ENCODE measurements at regions not wholly inside any gene's neighbourhood (a gene's known extent, or its start where the extent isn't known, plus 50 kb on each side); places are given as distances from the start of the nearest gene placed in this dataset.

DNA sequence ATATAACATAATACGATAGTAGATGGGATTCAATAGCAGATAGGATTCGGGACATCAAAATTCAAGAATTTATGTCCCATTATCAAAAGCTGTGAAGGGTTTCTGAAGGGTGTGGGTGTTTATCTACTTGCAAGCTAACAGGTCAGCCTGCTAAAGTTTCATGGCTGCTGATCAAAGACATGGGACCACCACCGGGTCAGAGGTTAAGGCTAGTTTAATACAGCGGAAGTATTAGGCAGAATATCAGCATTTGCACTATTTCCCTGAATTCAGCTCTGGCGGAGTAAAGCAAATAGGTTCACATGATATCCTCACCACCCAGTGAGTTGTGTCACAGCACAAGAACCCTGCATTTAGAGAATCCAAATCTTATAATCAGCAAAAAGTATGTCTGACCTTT is 82.5 kb downstream of the DSEL start:
- H3K4me3 ChIP-seq (ENCODE audit: low read length in 2 of 2), result no peak overlapping the region
- no CpG with 5 or more reads among the region's 5 CpGs for WGBS, 2 donors (ENCODE audit: extremely low coverage in 2 of 2, insufficient read length in 2 of 2, insufficient replicate concordance in 1 of 2)
- no peak for DNase-seq (ENCODE audit: low spot score)

DNA sequence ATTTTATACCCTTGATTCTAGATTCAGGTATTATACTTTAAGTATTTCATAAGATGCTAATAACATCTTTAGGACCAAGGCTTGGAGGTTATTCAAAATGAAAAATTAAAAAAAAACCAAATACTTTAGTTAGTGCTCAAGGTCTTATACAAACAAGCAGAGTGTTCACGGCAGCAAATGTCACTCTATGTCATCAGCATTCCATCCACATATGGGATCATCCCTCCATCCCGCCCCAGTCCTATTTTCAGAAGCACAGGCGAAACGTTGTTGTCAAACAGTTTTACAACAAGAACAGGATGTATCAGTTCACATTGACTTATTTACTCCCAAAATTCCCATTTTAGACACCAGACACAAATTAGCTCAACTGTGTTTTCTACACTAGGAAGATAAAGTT is 83.7 kb downstream of the DSEL start:
- no peak overlapping the region for H2BK15ac ChIP-seq (ENCODE audit: low read length)
- H2BK5ac ChIP-seq (ENCODE audit: low read length), result no peak overlapping the region
- H3K27ac ChIP-seq (replicated peaks; ENCODE audit: low read length), result no peak overlapping the region
- no peak overlapping the region for H3K18ac ChIP-seq (ENCODE audit: low read length)
- no peaks in the 10 kb centered on the region for H3K79me1 ChIP-seq (ENCODE audit: low read depth, low read length)
- no peak overlapping the region for H4K91ac ChIP-seq (ENCODE audit: low read depth, low read length, poor library complexity)
- peaks cover 0 to 2% of the 10 kb centered on the region in 2 donors for H3K9me3 ChIP-seq (replicated peaks in 1 of 2; ENCODE audit: control insufficient read depth in 2 of 2, insufficient read depth in 1 of 2, low read depth in 1 of 2, low read length in 2 of 2)
- H3K4me3 ChIP-seq (ENCODE audit: low read length in 2 of 2), result no peak overlapping the region
- no peak overlapping the region for H2AFZ ChIP-seq (ENCODE audit: low read length)
- no peak overlapping the region for H3K23ac ChIP-seq (ENCODE audit: low read depth, low read length, poor library complexity)
- no peak overlapping the region for H4K8ac ChIP-seq (ENCODE audit: low read depth, low read length)
- H3K14ac ChIP-seq (ENCODE audit: low read length), result no peak overlapping the region
- DNase-seq (ENCODE audit: low spot score), result no peak
- no peak overlapping the region for H3K9ac ChIP-seq (ENCODE audit: low read depth, low read length, poor library complexity)
- H2AK5ac ChIP-seq (ENCODE audit: low read depth, low read length), result no peak overlapping the region
- no peak overlapping the region for H3K4ac ChIP-seq (ENCODE audit: low read length)
- H3K36me3 ChIP-seq (replicated peaks in 1 of 2; ENCODE audit: control insufficient read depth in 2 of 2, insufficient read depth in 2 of 2, low read length in 2 of 2), result no peaks in the 10 kb centered on the region
- H3K27me3 ChIP-seq (ENCODE audit: control insufficient read depth in 3 of 3, insufficient read depth in 3 of 3, low read depth in 1 of 3, low read length in 3 of 3), result no peaks in the 10 kb centered on the region
- H3K4me1 ChIP-seq (ENCODE audit: control insufficient read depth in 2 of 2, insufficient read depth in 1 of 2, low read depth in 1 of 2, low read length in 2 of 2), result peaks cover 0 to 4% of the 10 kb centered on the region in 2 donors
- no peak overlapping the region for H2BK120ac ChIP-seq (ENCODE audit: low read depth, low read length)
- WGBS, 2 donors (ENCODE audit: extremely low coverage in 2 of 2, insufficient read length in 2 of 2, insufficient replicate concordance in 1 of 2), result no CpG with 5 or more reads among the region's 4 CpGs
- H2BK12ac ChIP-seq (ENCODE audit: low read length), result no peak overlapping the region
- no peak overlapping the region for H3K4me2 ChIP-seq (ENCODE audit: insufficient read depth, low read length, poor library complexity, severe bottlenecking)

More for the DNA sequence above, 82.5 kb downstream of the DSEL start:
- Histone ChIP-seq H3K23ac (ENCODE audit: low read depth, low read length, poor library complexity) (no peak overlapping the region), H2AK5ac (ENCODE audit: low read depth, low read length) (no peak overlapping the region), H3K4me2 (ENCODE audit: insufficient read depth, low read length, poor library complexity, severe bottlenecking) (no peak overlapping the region), H3K9ac (ENCODE audit: low read depth, low read length, poor library complexity) (no peak overlapping the region), H3K14ac (ENCODE audit: low read length) (no peak overlapping the region), H4K91ac (ENCODE audit: low read depth, low read length, poor library complexity) (no peak overlapping the region), H3K27me3 (ENCODE audit: control insufficient read depth in 3 of 3, insufficient read depth in 3 of 3, low read depth in 1 of 3, low read length in 3 of 3) (no peaks in the 10 kb centered on the region), H2BK15ac (ENCODE audit: low read length) (no peak overlapping the region), H3K4me1 (ENCODE audit: control insufficient read depth in 2 of 2, insufficient read depth in 1 of 2, low read depth in 1 of 2, low read length in 2 of 2) (peaks cover 0 to 4% of the 10 kb centered on the region in 2 donors), H3K27ac (replicated peaks; ENCODE audit: low read length) (no peak overlapping the region), H3K9me3 (replicated peaks in 1 of 2; ENCODE audit: control insufficient read depth in 2 of 2, insufficient read depth in 1 of 2, low read depth in 1 of 2, low read length in 2 of 2) (peaks cover 0 to 3% of the 10 kb centered on the region in 2 donors), H3K79me1 (ENCODE audit: low read depth, low read length) (no peaks in the 10 kb centered on the region), H2BK12ac (ENCODE audit: low read length) (no peak overlapping the region), H2BK5ac (ENCODE audit: low read length) (no peak overlapping the region), H3K4ac (ENCODE audit: low read length) (no peak overlapping the region), H2BK120ac (ENCODE audit: low read depth, low read length) (no peak overlapping the region), H3K36me3 (replicated peaks in 1 of 2; ENCODE audit: control insufficient read depth in 2 of 2, insufficient read depth in 2 of 2, low read length in 2 of 2) (no peaks in the 10 kb centered on the region), H2AFZ (ENCODE audit: low read length) (peak overlapping the region; percentile 27), H4K8ac (ENCODE audit: low read depth, low read length) (no peak overlapping the region), H3K18ac (ENCODE audit: low read length) (no peak overlapping the region)

DNA sequence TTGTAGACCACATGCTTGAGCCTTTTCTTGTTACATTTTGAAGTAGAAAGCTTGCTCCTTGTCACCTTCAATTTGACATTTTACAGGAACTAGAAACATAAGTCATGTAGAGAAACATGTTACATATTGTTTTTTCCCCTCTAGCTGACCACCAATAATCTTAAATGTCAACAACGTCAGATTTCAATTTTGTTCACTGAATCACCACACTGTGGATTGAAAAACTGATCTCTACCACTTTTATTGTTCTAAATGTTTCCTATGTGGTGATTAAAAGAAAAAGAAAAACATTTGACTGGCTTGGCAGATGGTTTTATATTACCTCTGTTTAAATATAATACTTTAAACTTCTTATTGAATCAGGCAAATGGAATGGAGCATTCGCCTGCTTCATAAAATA is 87.7 kb downstream of the DSEL start:
- Histone ChIP-seq H3K4me1 (ENCODE audit: control insufficient read depth in 2 of 2, insufficient read depth in 1 of 2, low read depth in 1 of 2, low read length in 2 of 2) (no peaks in the 10 kb centered on the region), H3K36me3 (replicated peaks in 1 of 2; ENCODE audit: control insufficient read depth in 2 of 2, insufficient read depth in 2 of 2, low read length in 2 of 2) (no peaks in the 10 kb centered on the region), H3K4me3 (ENCODE audit: low read length in 2 of 2) (no peak overlapping the region), H2AFZ (ENCODE audit: low read length) (no peak overlapping the region), H2AK5ac (ENCODE audit: low read depth, low read length) (no peak overlapping the region), H3K9me3 (replicated peaks in 1 of 2; ENCODE audit: control insufficient read depth in 2 of 2, insufficient read depth in 1 of 2, low read depth in 1 of 2, low read length in 2 of 2) (no peaks in the 10 kb centered on the region), H3K9ac (ENCODE audit: low read depth, low read length, poor library complexity) (no peak overlapping the region), H3K23ac (ENCODE audit: low read depth, low read length, poor library complexity) (no peak overlapping the region), H3K79me1 (ENCODE audit: low read depth, low read length) (no peaks in the 10 kb centered on the region), H2BK15ac (ENCODE audit: low read length) (no peak overlapping the region), H3K18ac (ENCODE audit: low read length) (no peak overlapping the region), H3K27me3 (ENCODE audit: control insufficient read depth in 3 of 3, insufficient read depth in 3 of 3, low read depth in 1 of 3, low read length in 3 of 3) (no peaks in the 10 kb centered on the region), H3K27ac (replicated peaks; ENCODE audit: low read length) (no peak overlapping the region), H4K8ac (ENCODE audit: low read depth, low read length) (no peak overlapping the region), H2BK120ac (ENCODE audit: low read depth, low read length) (no peak overlapping the region), H2BK5ac (ENCODE audit: low read length) (no peak overlapping the region), H4K91ac (ENCODE audit: low read depth, low read length, poor library complexity) (no peak overlapping the region), H3K14ac (ENCODE audit: low read length) (no peak overlapping the region), H3K4ac (ENCODE audit: low read length) (no peak overlapping the region), H2BK12ac (ENCODE audit: low read length) (no peak overlapping the region), H3K4me2 (ENCODE audit: insufficient read depth, low read length, poor library complexity, severe bottlenecking) (no peak overlapping the region)
- DNase-seq (ENCODE audit: low spot score), result no peak
- WGBS, 2 donors (ENCODE audit: extremely low coverage in 2 of 2, insufficient read length in 2 of 2, insufficient replicate concordance in 1 of 2), result no CpG with 5 or more reads among the region's 2 CpGs

GRCh38 chr18:67428158-67428557 is 88.4 kb downstream of the DSEL start:
- Histone ChIP-seq H2AFZ (ENCODE audit: low read length) (no peak overlapping the region), H3K9me3 (replicated peaks in 1 of 2; ENCODE audit: control insufficient read depth in 2 of 2, insufficient read depth in 1 of 2, low read depth in 1 of 2, low read length in 2 of 2) (no peaks in the 10 kb centered on the region), H3K36me3 (replicated peaks in 1 of 2; ENCODE audit: control insufficient read depth in 2 of 2, insufficient read depth in 2 of 2, low read length in 2 of 2) (no peaks in the 10 kb centered on the region), H3K27me3 (ENCODE audit: control insufficient read depth in 3 of 3, insufficient read depth in 3 of 3, low read depth in 1 of 3, low read length in 3 of 3) (no peaks in the 10 kb centered on the region), H3K79me1 (ENCODE audit: low read depth, low read length) (no peaks in the 10 kb centered on the region), H3K14ac (ENCODE audit: low read length) (no peak overlapping the region), H3K27ac (replicated peaks; ENCODE audit: low read length) (no peak overlapping the region), H3K18ac (ENCODE audit: low read length) (no peak overlapping the region), H3K23ac (ENCODE audit: low read depth, low read length, poor library complexity) (no peak overlapping the region), H3K4me1 (ENCODE audit: control insufficient read depth in 2 of 2, insufficient read depth in 1 of 2, low read depth in 1 of 2, low read length in 2 of 2) (no peaks in the 10 kb centered on the region), H3K4ac (ENCODE audit: low read length) (no peak overlapping the region), H4K8ac (ENCODE audit: low read depth, low read length) (no peak overlapping the region), H2BK12ac (ENCODE audit: low read length) (no peak overlapping the region), H2BK15ac (ENCODE audit: low read length) (no peak overlapping the region), H2BK5ac (ENCODE audit: low read length) (no peak overlapping the region), H4K91ac (ENCODE audit: low read depth, low read length, poor library complexity) (no peak overlapping the region), H2AK5ac (ENCODE audit: low read depth, low read length) (no peak overlapping the region), H2BK120ac (ENCODE audit: low read depth, low read length) (no peak overlapping the region), H3K9ac (ENCODE audit: low read depth, low read length, poor library complexity) (no peak overlapping the region), H3K4me3 (ENCODE audit: low read length in 2 of 2) (no peak overlapping the region), H3K4me2 (ENCODE audit: insufficient read depth, low read length, poor library complexity, severe bottlenecking) (no peak overlapping the region)
- no peak for DNase-seq (ENCODE audit: low spot score)
- no CpG with 5 or more reads among the region's 2 CpGs for WGBS, 2 donors (ENCODE audit: extremely low coverage in 2 of 2, insufficient read length in 2 of 2, insufficient replicate concordance in 1 of 2)
